ENCODE measurements at regions not wholly inside any gene's neighbourhood (a gene's known extent, or its start where the extent isn't known, plus 50 kb on each side); places are given as distances from the start of the nearest gene placed in this dataset.

DNA sequence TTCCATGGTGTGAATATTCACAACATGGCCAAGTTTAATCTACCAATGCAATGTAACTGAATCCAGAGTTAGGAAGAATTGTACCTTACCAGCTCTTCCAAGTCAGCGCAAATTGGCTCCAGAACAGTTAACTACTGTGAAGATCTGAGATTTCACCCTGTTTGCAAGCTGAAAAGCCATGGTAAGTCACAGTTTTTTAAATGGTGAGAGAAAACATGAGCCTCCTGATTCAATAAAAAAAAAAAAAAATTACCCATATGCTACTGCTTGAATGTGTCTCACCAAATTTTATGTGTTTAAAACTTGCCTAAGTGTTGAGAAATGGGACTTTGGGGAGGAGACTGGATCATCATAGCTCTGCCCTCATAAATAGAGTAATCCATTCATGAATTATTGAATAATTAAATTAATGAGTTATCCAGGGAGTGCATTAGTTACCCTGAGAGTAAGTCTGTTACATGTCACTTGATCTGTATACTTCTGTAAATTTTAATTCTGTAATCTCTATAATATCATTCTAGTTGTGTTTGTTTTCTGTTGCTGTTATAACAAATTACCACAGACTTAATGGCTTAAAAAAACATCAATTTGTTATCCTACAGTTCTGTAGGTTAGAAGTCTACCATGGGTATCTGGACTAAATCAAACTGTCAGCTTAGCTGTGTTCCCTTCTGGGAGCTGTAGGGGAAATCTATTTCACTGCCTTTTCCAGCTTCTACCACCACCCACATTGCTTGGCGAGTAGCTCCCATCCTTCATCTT is 1355.9 kb downstream of the GRIK2 start (continued):
- TF ChIP-seq, protein P1, sequence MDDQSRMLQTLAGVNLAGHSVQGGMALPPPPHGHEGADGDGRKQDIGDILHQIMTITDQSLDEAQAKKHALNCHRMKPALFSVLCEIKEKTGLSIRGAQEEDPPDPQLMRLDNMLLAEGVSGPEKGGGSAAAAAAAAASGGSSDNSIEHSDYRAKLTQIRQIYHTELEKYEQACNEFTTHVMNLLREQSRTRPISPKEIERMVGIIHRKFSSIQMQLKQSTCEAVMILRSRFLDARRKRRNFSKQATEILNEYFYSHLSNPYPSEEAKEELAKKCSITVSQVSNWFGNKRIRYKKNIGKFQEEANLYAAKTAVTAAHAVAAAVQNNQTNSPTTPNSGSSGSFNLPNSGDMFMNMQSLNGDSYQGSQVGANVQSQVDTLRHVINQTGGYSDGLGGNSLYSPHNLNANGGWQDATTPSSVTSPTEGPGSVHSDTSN (IDR thresholded peaks at IDR 0.05; ENCODE audit: insufficient replicate concordance, low read depth, low read length) = no peak
- no peak for TF ChIP-seq GATAD2B (conservative IDR thresholded peaks at IDR 0.05; ENCODE audit: low read depth)

DNA sequence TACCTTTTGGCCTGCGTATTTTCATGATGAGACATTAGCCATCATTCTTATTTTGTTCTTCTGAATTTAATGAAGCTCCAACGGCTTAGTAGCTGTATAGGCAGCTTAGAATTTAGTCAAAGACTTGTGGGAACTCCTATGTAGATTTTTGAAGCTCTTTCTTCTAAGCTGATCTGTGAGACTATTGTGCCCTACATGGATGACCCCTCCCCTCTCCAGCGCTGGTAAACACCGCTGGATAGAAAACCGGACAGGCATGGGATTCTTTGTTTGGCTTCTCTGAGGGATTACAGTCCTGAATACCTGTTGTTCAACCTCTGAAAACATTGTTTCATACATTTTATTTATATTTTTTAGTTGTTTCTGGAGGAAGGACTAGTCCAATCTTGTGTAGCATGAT is 1353.4 kb downstream of the GRIK2 start:
- H2AFZ ChIP-seq (ENCODE audit: control insufficient read depth, low read depth, low read length) = no peak overlapping the region
- no peak for FAIRE-seq

More for the DNA sequence above, 1353.4 kb downstream of the GRIK2 start:
- Histone ChIP-seq H3K27me3 (replicated peaks in 1 of 2; ENCODE audit: control insufficient read depth in 2 of 2, insufficient read depth in 2 of 2, low read length in 1 of 2) (no peaks in the 10 kb centered on the region), H4K20me1 (ENCODE audit: control insufficient read depth, insufficient read depth) (no peaks in the 10 kb centered on the region), H3K4me1 (ENCODE audit: control insufficient read depth, insufficient read depth, low read length) (no peaks in the 10 kb centered on the region), H3K27ac (ENCODE audit: control insufficient read depth, insufficient read depth) (no peak overlapping the region), H3K36me3 (ENCODE audit: control insufficient read depth in 2 of 2, insufficient read depth in 2 of 2, low read length in 1 of 2) (no peaks in the 10 kb centered on the region), H3K9me3 (replicated peaks; ENCODE audit: control insufficient read depth, insufficient read depth, low read length) (no peaks in the 10 kb centered on the region), H3K9ac (ENCODE audit: control insufficient read depth, insufficient read depth, low read length) (no peak overlapping the region), H3K4me3 (no peak overlapping the region), H3K79me2 (ENCODE audit: control insufficient read depth, insufficient read depth, low read length) (no peaks in the 10 kb centered on the region), H3K4me2 (ENCODE audit: control insufficient read depth, insufficient read depth) (no peak overlapping the region)
- TF ChIP-seq, protein P2, sequence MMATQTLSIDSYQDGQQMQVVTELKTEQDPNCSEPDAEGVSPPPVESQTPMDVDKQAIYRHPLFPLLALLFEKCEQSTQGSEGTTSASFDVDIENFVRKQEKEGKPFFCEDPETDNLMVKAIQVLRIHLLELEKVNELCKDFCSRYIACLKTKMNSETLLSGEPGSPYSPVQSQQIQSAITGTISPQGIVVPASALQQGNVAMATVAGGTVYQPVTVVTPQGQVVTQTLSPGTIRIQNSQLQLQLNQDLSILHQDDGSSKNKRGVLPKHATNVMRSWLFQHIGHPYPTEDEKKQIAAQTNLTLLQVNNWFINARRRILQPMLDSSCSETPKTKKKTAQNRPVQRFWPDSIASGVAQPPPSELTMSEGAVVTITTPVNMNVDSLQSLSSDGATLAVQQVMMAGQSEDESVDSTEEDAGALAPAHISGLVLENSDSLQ (IDR thresholded peaks at IDR 0.05) = no peak
- TF ChIP-seq, protein P3, sequence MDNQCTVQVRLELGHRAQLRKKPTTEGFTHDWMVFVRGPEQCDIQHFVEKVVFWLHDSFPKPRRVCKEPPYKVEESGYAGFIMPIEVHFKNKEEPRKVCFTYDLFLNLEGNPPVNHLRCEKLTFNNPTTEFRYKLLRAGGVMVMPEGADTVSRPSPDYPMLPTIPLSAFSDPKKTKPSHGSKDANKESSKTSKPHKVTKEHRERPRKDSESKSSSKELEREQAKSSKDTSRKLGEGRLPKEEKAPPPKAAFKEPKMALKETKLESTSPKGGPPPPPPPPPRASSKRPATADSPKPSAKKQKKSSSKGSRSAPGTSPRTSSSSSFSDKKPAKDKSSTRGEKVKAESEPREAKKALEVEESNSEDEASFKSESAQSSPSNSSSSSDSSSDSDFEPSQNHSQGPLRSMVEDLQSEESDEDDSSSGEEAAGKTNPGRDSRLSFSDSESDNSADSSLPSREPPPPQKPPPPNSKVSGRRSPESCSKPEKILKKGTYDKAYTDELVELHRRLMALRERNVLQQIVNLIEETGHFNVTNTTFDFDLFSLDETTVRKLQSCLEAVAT (IDR thresholded peaks at IDR 0.05) = no peak
- TF ChIP-seq SMAD1 (IDR thresholded peaks at IDR 0.05; ENCODE audit: low read depth, partially characterized antibody) (no peak), IRF4 (IDR thresholded peaks at IDR 0.05; ENCODE audit: low read depth, low read length) (no peak)
- POLR2A ChIA-PET = interaction anchor here (1.0 kb wide), 1 partner anchor 27 kb away, joined by 3 read pairs; no protein-coding TSS in a partner anchor
- 49% methylated on average over 5 of the region's 5 CpGs for WGBS (ENCODE audit: insufficient coverage, insufficient replicate concordance, low lambda C conversion rate, missing lambda C conversion rate)
- ATAC-seq (no peak), DNase-seq (ENCODE audit: low read depth, low spot score) (no peak)
- SMC1A ChIA-PET (ENCODE audit: uncharacterized antibody, unreplicated experiment) = no interaction called here
- BruUV-seq (replicated peaks) = no TSS peak
- intact Hi-C loops (cut with micrococcal nuclease; ENCODE audit: unreplicated experiment) = no loop called here
- RAD21 ChIA-PET (ENCODE audit: unreplicated experiment) = no interaction called here
- in situ Hi-C loops (cut with MboI) = no loop called here
- CTCF ChIA-PET = no interaction called here
